ENCODE measurements at regions not wholly inside any gene's neighbourhood (a gene's known extent, or its start where the extent isn't known, plus 50 kb on each side); places are given as distances from the start of the nearest gene placed in this dataset.

- intact Hi-C loops (cut with DNase I, micrococcal nuclease), result no loop called here
- Mint-ChIP-seq H3K9me3 (ENCODE audit: low read depth) (no peaks in the 10 kb centered on the region), H3K4me3 (no peak overlapping the region), H3K27me3 (peaks cover 2% of the 10 kb centered on the region), H3K27ac (no peak overlapping the region), H3K36me3 (ENCODE audit: low read depth) (no peaks in the 10 kb centered on the region), H3K4me1 (no peaks in the 10 kb centered on the region)
- CTCF ChIA-PET, result no interaction called here
- POLR2A ChIA-PET, result no interaction called here
- ATAC-seq, result no peak
- no peak for DNase-seq
Measured at GRCh38 chr5:68946728-68947127, 147.1 kb upstream of the SLC30A5 start.

GRCh38 chr5:68947986-68948385, 145.8 kb upstream of the SLC30A5 start:
- ChIA-PET CTCF (no interaction called here), POLR2A (no interaction called here)
- DNase-seq (no peak), ATAC-seq (no peak)
- Mint-ChIP-seq H3K9me3 (ENCODE audit: low read depth) (no peaks in the 10 kb centered on the region), H3K4me3 (no peak overlapping the region), H3K4me1 (no peaks in the 10 kb centered on the region), H3K36me3 (ENCODE audit: low read depth) (no peaks in the 10 kb centered on the region), H3K27me3 (peaks cover 2% of the 10 kb centered on the region), H3K27ac (no peak overlapping the region)
- intact Hi-C loops (cut with DNase I, micrococcal nuclease), result no loop called here

GRCh38 chr5:68949256-68949655, 144.6 kb upstream of the SLC30A5 start:
- DNase-seq (no peak), ATAC-seq (no peak)
- Mint-ChIP-seq H3K4me1 (no peaks in the 10 kb centered on the region), H3K9me3 (ENCODE audit: low read depth) (no peaks in the 10 kb centered on the region), H3K4me3 (no peak overlapping the region), H3K36me3 (ENCODE audit: low read depth) (no peaks in the 10 kb centered on the region), H3K27ac (no peak overlapping the region), H3K27me3 (peaks cover 2% of the 10 kb centered on the region)
- ChIA-PET CTCF (interaction anchor here (0.8 kb wide), 1 partner anchor 248 kb away, joined by 4 read pairs; no protein-coding TSS in a partner anchor), POLR2A (no interaction called here)
- intact Hi-C loops (cut with DNase I, micrococcal nuclease), result no loop called here

GRCh38 chr5:68949711-68950110, 144.1 kb upstream of the SLC30A5 start:
- Mint-ChIP-seq H3K36me3 (ENCODE audit: low read depth) (no peaks in the 10 kb centered on the region), H3K27ac (no peak overlapping the region), H3K4me1 (no peaks in the 10 kb centered on the region), H3K4me3 (no peak overlapping the region), H3K27me3 (peaks cover 2% of the 10 kb centered on the region), H3K9me3 (ENCODE audit: low read depth) (no peaks in the 10 kb centered on the region)
- ATAC-seq, result no peak
- ChIA-PET CTCF (interaction anchor here (0.8 kb wide), 1 partner anchor 249 kb away, joined by 4 read pairs; no protein-coding TSS in a partner anchor), POLR2A (no interaction called here)
- intact Hi-C loops (cut with DNase I, micrococcal nuclease), result no loop called here
- no peak for DNase-seq

- POLR2A ChIA-PET, result no interaction called here
- DNase-seq, result no peak
- ATAC-seq, result no peak
- H3K27ac Mint-ChIP-seq, result no peak overlapping the region
- intact Hi-C loops (cut with DNase I, micrococcal nuclease), result no loop called here
- no peaks in the 10 kb centered on the region for H3K9me3 Mint-ChIP-seq (ENCODE audit: low read depth)
- CTCF ChIA-PET, result interaction anchor here (0.7 to 0.8 kb wide), 2 partner anchors 249 to 384 kb away, joined by 3 to 4 read pairs; no protein-coding TSS in a partner anchor
- H3K4me3 Mint-ChIP-seq, result no peak overlapping the region
- H3K4me1 Mint-ChIP-seq, result no peaks in the 10 kb centered on the region
- no peaks in the 10 kb centered on the region for H3K36me3 Mint-ChIP-seq (ENCODE audit: low read depth)
- peaks cover 2% of the 10 kb centered on the region for H3K27me3 Mint-ChIP-seq
Measured at GRCh38 chr5:68950125-68950524, 143.7 kb upstream of the SLC30A5 start.

- ChIA-PET POLR2A (no interaction called here), CTCF (interaction anchor here (0.7 kb wide), 1 partner anchor 384 kb away, joined by 3 read pairs; no protein-coding TSS in a partner anchor)
- Mint-ChIP-seq H3K4me1 (no peaks in the 10 kb centered on the region), H3K27me3 (peaks cover 2% of the 10 kb centered on the region), H3K27ac (no peak overlapping the region), H3K36me3 (ENCODE audit: low read depth) (no peaks in the 10 kb centered on the region), H3K4me3 (no peak overlapping the region), H3K9me3 (ENCODE audit: low read depth) (no peaks in the 10 kb centered on the region)
- intact Hi-C loops (cut with DNase I, micrococcal nuclease), result no loop called here
- DNase-seq (no peak), ATAC-seq (no peak)
Measured at GRCh38 chr5:68950930-68951329, 142.9 kb upstream of the SLC30A5 start.

GRCh38 chr5:68953231-68953874, 140.5 kb upstream of the SLC30A5 start:
- ATAC-seq (no peak), DNase-seq (no peak)
- H3K4me1 Mint-ChIP-seq, result no peaks in the 10 kb centered on the region
- H3K9me3 Mint-ChIP-seq (ENCODE audit: low read depth), result no peaks in the 10 kb centered on the region
- peaks cover 2% of the 10 kb centered on the region for H3K27me3 Mint-ChIP-seq
- no peak overlapping the region for H3K27ac Mint-ChIP-seq
- POLR2A ChIA-PET, result no interaction called here
- CTCF ChIA-PET, result no interaction called here
- H3K36me3 Mint-ChIP-seq (ENCODE audit: low read depth), result no peaks in the 10 kb centered on the region
- H3K4me3 Mint-ChIP-seq, result no peak overlapping the region
- intact Hi-C loops (cut with DNase I, micrococcal nuclease), result no loop called here

- ChIA-PET CTCF (no interaction called here), POLR2A (no interaction called here)
- H3K4me3 Mint-ChIP-seq, result no peak overlapping the region
- DNase-seq (no peak), ATAC-seq (no peak)
- H3K4me1 Mint-ChIP-seq, result no peaks in the 10 kb centered on the region
- intact Hi-C loops (cut with DNase I, micrococcal nuclease), result no loop called here
- H3K27ac Mint-ChIP-seq, result no peak overlapping the region
- H3K9me3 Mint-ChIP-seq (ENCODE audit: low read depth), result no peaks in the 10 kb centered on the region
- no peaks in the 10 kb centered on the region for H3K36me3 Mint-ChIP-seq (ENCODE audit: low read depth)
- H3K27me3 Mint-ChIP-seq, result peaks cover 2% of the 10 kb centered on the region
Measured at GRCh38 chr5:68953875-68954617, 139.8 kb upstream of the SLC30A5 start.

- H3K4me1 Mint-ChIP-seq, result no peaks in the 10 kb centered on the region
- H3K9me3 Mint-ChIP-seq (ENCODE audit: low read depth), result no peaks in the 10 kb centered on the region
- no peak for ATAC-seq
- H3K27me3 Mint-ChIP-seq, result peaks cover under 1% of the 10 kb centered on the region
- DNase-seq, result no peak
- no peaks in the 10 kb centered on the region for H3K36me3 Mint-ChIP-seq (ENCODE audit: low read depth)
- H3K27ac Mint-ChIP-seq, result no peak overlapping the region
- CTCF ChIA-PET, result no interaction called here
- intact Hi-C loops (cut with DNase I, micrococcal nuclease), result no loop called here
- H3K4me3 Mint-ChIP-seq, result no peak overlapping the region
- POLR2A ChIA-PET, result no interaction called here
Measured at GRCh38 chr5:68954618-68954910, 139.2 kb upstream of the SLC30A5 start.

- CTCF ChIA-PET, result no interaction called here
Measured at GRCh38 chr5:68957591-68957990, 136.2 kb upstream of the SLC30A5 start.

GRCh38 chr5:68958428-68958827, 135.4 kb upstream of the SLC30A5 start:
- intact Hi-C loops (cut with DNase I, micrococcal nuclease), result no loop called here
- H3K4me3 Mint-ChIP-seq, result no peak overlapping the region
- no peaks in the 10 kb centered on the region for H3K27me3 Mint-ChIP-seq
- no peak overlapping the region for H3K27ac Mint-ChIP-seq
- ATAC-seq, result no peak
- ChIA-PET POLR2A (interaction anchor here (0.7 kb wide), 1 partner anchor 29 kb away, joined by 3 read pairs; no protein-coding TSS in a partner anchor), CTCF (interaction anchor here (0.7 to 1.3 kb wide), 2 partner anchors 74 to 229 kb away, joined by 3 read pairs; no protein-coding TSS in a partner anchor)
- DNase-seq, result no peak
- H3K4me1 Mint-ChIP-seq, result peaks cover 2% of the 10 kb centered on the region
- H3K9me3 Mint-ChIP-seq (ENCODE audit: low read depth), result no peaks in the 10 kb centered on the region
- no peaks in the 10 kb centered on the region for H3K36me3 Mint-ChIP-seq (ENCODE audit: low read depth)

More at GRCh38 chr5:68957591-68957990, 136.2 kb upstream of the SLC30A5 start:
- no peak for ATAC-seq
- POLR2A ChIA-PET, result interaction anchor here (0.7 kb wide), 1 partner anchor 28 kb away, joined by 3 read pairs; no protein-coding TSS in a partner anchor
- intact Hi-C loops (cut with DNase I, micrococcal nuclease), result no loop called here
- Mint-ChIP-seq H3K36me3 (ENCODE audit: low read depth) (no peaks in the 10 kb centered on the region), H3K4me3 (no peak overlapping the region), H3K27me3 (no peaks in the 10 kb centered on the region), H3K4me1 (no peaks in the 10 kb centered on the region), H3K27ac (no peak overlapping the region), H3K9me3 (ENCODE audit: low read depth) (no peaks in the 10 kb centered on the region)
- no peak for DNase-seq

GRCh38 chr5:68960456-68960855, 133.4 kb upstream of the SLC30A5 start:
- no peaks in the 10 kb centered on the region for H3K36me3 Mint-ChIP-seq (ENCODE audit: low read depth)
- POLR2A ChIA-PET, result no interaction called here
- H3K27ac Mint-ChIP-seq, result no peak overlapping the region
- ATAC-seq, result no peak
- H3K9me3 Mint-ChIP-seq (ENCODE audit: low read depth), result no peaks in the 10 kb centered on the region
- intact Hi-C loops (cut with DNase I, micrococcal nuclease), result loop anchor here in 1 of 2 experiments (5.0 kb wide), 1 partner anchor 673 kb away; no protein-coding TSS in a partner anchor
- CTCF ChIA-PET, result interaction anchor here (0.7 kb wide), 1 partner anchor 9 kb away, joined by 4 read pairs; no protein-coding TSS in a partner anchor
- H3K27me3 Mint-ChIP-seq, result no peaks in the 10 kb centered on the region
- DNase-seq, result no peak
- peaks cover 2% of the 10 kb centered on the region for H3K4me1 Mint-ChIP-seq
- H3K4me3 Mint-ChIP-seq, result no peak overlapping the region
